Caki2 (cell line): ENCODE measurements at regions not wholly inside any gene's neighbourhood (a gene's known extent, or its start where the extent isn't known, plus 50 kb on each side); places are given as distances from the start of the nearest gene placed in this dataset.

Source experiments
- DNase-seq: peaks from one replicate; pipeline ENCODE4 v3.0.0-alpha.2; 2015; ENCODE audit warnings: low read depth
- in situ Hi-C: cut with HindIII; loops from 2 replicates; pipeline ENCODE4 v1.10.0; 2016; ENCODE audit warnings: low sequenced_read_pairs, low pct_unique_long_range_greater_than_20kb, mixed read lengths

- no peak for DNase-seq
- in situ Hi-C loops, result no loop called here
Observed at GRCh38 chr3:64921281-64922065, 233.7 kb upstream of the ADAMTS9 start.

GRCh38 chr3:64919934-64920333 is 232.1 kb upstream of the ADAMTS9 start:
- in situ Hi-C loops, result no loop called here
- no peak for DNase-seq

- no peak for DNase-seq
- in situ Hi-C loops, result no loop called here
Observed at GRCh38 chr3:64918989-64919388, 231.2 kb upstream of the ADAMTS9 start.

DNA sequence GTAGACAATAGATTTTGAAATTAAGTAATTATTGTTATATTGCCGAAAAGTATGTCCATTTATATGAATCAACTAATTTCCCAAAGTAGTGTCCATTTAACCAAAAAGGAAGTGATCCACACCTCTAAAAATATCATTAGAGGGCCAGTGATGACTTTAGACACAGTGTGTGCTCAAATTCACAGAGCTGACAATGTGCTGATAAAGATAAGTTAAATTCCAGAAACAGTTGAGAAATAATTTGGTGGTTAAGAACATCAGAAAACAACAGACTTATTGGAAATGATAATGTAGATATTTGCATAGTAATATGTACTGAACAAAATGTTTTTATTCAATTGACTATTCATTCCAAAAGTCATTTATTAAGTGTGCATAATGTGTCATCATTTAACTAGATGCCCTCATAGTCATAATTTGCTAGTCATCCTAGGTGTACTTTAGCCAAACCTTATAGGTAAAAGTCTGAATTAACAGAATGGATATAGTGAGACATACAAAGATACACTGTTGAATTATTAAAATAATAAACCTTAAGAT is 230.2 kb upstream of the ADAMTS9 start:
- no peak for DNase-seq
- in situ Hi-C loops, result no loop called here

- DNase-seq, result no peak
- in situ Hi-C loops, result no loop called here
Observed at GRCh38 chr3:64916937-64917336, 229.1 kb upstream of the ADAMTS9 start.

- no peak for DNase-seq
- in situ Hi-C loops, result no loop called here
Observed at GRCh38 chr3:64916192-64916798, 228.5 kb upstream of the ADAMTS9 start.

DNA sequence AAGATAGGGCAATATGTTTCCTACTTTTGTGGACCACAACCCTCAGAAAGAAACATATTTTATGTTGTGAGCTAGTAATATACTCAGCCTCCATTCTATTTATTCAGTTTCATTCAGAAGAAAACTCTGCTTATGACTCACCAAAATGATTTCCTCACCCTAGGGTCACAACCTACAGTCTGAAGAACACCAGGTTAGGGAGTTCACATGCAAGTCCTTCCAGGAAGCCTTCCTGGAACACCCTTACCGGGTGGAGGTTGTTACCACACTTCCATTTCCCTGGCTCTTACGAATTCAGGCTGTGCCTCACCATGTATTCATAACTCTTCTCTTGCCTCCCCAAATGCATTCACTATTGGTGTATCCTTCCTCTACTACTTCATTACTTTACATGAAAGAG is 228.0 kb upstream of the ADAMTS9 start:
- DNase-seq, result no peak
- in situ Hi-C loops, result no loop called here

DNA sequence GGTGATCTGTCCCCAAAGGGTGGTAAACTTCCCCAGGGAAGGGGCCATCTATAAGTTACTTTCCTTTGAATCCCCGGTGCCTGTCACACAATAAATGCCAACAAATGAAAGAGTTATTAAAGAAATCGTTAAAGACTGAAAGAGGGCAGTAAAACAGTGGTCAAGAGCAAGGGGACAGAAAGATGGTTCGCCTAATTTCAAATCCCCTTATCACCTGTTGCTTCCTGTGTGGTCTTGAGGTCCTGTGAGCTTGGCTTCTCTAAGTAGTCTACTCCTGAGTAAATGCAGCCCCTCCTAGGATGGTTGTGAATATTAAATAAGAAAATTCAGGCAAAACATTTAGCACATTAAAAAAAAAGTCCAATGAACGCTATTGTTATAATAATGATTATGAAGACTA is 225.7 kb upstream of the ADAMTS9 start:
- in situ Hi-C loops, result no loop called here
- no peak for DNase-seq

DNA sequence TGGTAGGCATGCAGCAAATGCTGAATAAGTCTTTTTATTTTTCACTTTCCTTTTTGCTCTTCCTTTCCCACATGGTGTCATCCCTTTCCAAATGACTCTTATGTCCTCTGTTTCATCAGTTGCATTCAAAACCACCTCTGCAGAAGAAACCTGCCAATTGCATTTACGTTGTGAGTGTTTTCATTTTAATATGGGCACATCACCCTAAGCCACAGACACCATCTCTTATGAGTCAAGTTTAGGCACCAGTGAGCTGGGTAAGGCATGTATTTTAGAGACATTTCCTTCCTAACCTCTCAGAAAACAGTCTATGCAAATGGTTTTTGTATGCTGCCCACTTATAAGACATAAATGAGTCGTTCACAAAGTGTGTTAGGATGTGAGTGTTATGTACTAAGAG is 223.3 kb upstream of the ADAMTS9 start:
- in situ Hi-C loops, result no loop called here

GRCh38 chr3:64909757-64910467 is 222.1 kb upstream of the ADAMTS9 start:
- DNase-seq, result no peak
- in situ Hi-C loops, result no loop called here

More for the DNA sequence above, 223.3 kb upstream of the ADAMTS9 start:
- DNase-seq, result no peak

DNA sequence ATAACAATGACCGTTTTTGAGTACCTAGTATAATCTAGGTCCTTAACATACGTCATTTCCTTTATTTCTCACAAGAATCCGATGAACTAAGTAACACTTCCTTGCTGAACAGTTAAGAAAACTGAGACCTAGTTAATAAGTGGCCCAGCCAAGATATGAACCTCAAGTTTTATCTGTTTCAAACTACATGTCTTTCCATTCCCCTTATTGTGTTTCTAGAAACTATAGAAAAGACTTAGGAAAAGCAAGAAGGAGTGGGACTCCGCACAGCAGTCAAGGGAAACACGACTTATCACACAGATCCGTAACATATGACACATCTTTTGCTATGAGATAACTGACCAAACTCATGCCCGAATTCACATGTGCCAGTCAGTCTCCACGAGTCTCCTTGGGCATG is 221.2 kb upstream of the ADAMTS9 start:
- no peak for DNase-seq
- in situ Hi-C loops, result no loop called here

GRCh38 chr3:64908251-64908685 is 220.5 kb upstream of the ADAMTS9 start:
- no peak for DNase-seq
- in situ Hi-C loops, result no loop called here

GRCh38 chr3:64905906-64906410 is 218.2 kb upstream of the ADAMTS9 start:
- DNase-seq, result peak; percentile 23
- in situ Hi-C loops, result no loop called here

GRCh38 chr3:64903006-64903405 is 215.2 kb upstream of the ADAMTS9 start:
- DNase-seq, result no peak
- in situ Hi-C loops, result no loop called here

- in situ Hi-C loops, result no loop called here
- DNase-seq, result no peak
Observed at GRCh38 chr3:64901986-64902516, 214.3 kb upstream of the ADAMTS9 start.

DNA sequence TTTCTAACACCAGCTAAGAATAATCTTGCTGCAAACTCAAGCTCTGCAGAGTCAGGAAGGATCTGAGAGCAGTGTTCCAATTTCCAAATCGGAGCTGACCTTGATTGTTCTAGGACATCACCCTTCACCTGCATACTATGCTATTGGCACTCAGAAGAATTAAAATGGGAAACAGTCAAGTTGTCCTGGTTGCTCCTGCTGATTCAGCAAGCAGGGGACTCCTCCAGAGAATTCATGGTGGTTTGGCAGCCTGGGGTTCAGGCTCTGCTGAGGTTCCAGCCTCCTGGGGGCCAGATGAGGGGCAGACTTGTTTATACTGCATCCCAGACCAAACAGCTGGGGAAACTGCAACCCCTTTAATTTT is 213.7 kb upstream of the ADAMTS9 start:
- no peak for DNase-seq
- in situ Hi-C loops, result no loop called here

DNA sequence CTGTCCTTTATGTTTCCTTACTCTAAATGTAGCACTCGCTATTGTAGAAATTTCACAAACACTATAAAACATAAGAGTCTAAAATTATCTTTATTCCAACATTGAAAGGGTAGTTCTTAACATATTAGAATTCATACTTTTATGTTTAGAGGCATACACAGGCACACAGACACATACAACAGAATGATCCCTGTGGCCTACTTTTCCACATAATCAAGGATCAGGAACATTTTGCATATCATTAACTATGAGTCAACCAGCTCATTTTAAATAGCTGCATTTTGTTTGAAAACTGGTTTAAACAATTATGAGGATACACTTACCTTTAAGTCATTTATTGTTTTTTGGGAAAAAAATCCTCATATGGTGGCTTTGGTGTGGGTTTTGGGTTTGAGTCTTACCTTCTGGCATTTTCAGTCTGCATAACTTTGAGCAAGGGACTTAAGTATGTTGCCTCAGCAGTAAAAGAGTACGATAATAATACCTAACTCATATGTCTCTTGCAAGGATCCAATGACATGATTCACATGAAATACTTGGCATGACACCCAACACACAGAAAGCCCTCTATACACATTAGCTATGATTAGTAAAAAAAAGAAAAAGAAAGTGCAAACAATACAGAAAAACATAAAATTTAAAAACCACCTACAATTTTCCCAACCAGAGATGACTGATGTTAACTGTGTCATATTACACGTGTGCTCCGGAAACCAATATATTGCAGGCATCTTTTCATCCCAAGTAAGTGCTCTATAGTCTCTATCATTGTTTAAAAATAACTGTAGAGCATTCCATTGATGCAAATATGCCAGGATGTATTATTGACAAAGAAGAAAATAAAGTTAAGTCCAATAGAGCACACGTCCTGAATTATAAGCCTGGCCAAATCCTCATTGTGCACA is 213.1 kb upstream of the ADAMTS9 start:
- in situ Hi-C loops, result no loop called here
- DNase-seq, result no peak

GRCh38 chr3:64900156-64900555 is 212.4 kb upstream of the ADAMTS9 start:
- no peak for DNase-seq
- in situ Hi-C loops, result no loop called here
